Activated CD4-positive, alpha-beta T cell treated with anti-CD3 and anti-CD28 coated beads for 48 hours (primary cell): ENCODE measurements at regions not wholly inside any gene's neighbourhood (a gene's known extent, or its start where the extent isn't known, plus 50 kb on each side); places are given as distances from the start of the nearest gene placed in this dataset.

Experiments used
- DNase-seq: peaks from one replicate; pipeline ENCODE4 v3.0.0-alpha.2; 2020

- no peak for DNase-seq
These were observed 313.7 kb upstream of the SMIM31 start for GRCh38 chr4:164440199-164440598.

DNA sequence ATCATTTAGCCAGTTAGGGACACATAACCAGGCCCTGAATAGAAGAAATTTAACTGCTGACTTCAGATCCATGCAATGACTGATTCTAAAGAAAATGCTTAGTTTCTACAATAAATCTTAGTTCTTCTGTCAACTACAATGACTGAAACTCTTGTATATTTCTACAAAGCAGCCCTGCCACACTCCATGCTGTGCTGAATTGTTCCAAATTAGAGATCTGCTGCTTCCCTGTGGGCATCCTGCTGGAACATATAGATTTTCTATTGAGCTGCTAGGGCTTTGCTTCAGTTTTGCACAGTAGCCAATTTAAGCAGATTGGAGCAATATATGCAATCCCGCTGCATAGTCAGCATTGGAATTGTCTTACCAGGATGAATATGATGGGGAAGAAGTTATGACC, 312.8 kb upstream of the SMIM31 start:
- DNase-seq: no peak

DNA sequence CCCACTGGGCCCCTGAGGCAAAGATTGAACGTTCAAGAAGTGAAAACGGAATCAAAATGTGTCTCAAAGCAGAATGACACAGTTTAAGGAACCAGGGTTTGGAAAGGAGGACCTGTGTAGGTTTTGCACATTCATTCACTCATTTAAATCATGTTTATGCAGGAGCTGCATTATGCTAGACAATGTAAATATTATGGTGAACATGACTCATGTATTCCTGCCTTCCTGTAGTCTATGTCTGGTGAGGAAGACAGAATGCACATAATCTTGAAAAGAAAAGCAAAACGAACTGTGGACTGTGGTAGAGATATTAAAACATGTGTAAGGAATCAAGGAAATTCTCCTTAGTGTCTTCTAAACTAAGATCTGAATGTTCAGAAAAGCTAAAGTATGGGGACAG, 311.8 kb upstream of the SMIM31 start:
- no peak for DNase-seq

GRCh38 chr4:164446516-164446915, 307.4 kb upstream of the SMIM31 start:
- DNase-seq: no peak

DNA sequence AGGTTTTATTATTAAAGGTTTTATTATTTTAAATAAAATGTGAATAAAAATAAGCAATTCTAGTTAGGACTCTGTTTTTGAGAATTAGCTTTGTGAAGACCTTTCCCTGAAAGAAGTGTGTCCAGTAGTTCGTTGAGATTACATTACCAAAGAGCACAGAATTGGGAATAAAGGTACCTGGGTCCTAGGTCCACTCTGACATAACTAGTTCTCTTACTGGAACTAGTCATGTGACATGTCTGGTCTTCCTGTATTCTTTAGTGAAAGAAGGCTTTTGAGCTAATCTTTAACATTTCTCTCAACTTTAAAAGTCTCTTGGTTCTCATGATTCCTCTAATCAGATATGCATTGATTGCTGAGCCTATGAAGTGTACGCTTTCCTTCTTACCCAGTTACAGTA, 292.0 kb upstream of the SMIM31 start:
- DNase-seq: no peak

DNA sequence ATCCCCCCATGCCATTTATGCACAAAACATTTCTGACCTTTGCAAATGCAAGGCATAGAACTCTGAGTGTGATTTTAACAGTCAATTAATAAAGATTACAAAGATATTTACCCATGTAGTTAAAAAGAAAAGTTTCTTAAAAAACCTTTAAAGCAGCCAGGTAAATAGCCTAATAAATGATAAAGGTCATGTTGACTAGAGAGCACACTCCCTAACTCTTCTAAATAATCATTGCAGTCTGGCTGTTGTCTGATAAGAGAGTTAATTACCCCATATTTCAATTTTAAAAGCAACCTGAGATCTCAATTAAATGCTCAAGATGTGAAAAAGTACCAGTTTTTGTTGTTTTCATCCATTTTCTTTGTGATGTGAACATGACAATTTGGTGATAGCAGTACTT, 291.5 kb upstream of the SMIM31 start:
- no peak for DNase-seq

GRCh38 chr4:164464313-164464712, 289.6 kb upstream of the SMIM31 start:
- DNase-seq: no peak

GRCh38 chr4:164467493-164467892, 286.4 kb upstream of the SMIM31 start:
- DNase-seq: no peak

DNA sequence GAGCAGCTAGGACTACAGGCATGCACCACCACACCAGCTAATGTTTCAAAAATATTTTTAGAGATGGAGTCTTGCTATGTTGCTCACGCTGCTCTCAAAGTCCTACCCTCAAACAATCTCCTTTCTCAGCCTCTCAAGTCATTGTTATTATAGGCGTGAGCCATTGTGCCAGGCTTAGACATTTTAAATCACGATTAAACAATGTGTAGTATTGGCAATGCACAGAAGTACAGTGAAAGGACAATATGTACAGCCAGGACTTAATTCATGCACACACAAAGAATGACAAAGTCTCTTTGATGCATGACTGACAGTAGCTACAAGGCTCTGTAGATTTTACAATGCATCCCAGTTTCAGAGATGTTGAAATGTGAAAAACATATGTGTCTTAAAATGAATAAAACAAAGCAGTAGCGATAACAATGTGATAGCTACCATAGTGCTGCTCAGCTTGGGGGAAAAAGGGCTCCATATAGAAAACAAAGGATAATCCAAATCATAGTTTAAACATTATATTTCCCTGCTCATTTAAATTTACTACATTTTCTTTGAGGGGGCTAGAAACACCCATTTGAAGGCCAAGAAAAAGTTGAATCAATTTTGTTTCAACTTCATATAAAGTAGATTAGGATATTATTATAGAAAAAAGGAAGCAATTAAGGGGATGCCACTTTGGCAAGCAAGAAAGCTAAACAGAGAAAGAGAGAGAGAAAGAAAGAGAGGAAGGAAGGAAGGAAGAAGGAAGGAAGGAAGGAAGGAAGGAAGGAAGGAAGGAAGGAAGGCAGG, 272.4 kb upstream of the SMIM31 start:
- DNase-seq: no peak

GRCh38 chr4:164482092-164482404, 271.9 kb upstream of the SMIM31 start:
- DNase-seq: no peak

GRCh38 chr4:164482758-164483157, 271.2 kb upstream of the SMIM31 start:
- no peak for DNase-seq

GRCh38 chr4:164483711-164484110, 270.2 kb upstream of the SMIM31 start:
- DNase-seq: no peak

DNA sequence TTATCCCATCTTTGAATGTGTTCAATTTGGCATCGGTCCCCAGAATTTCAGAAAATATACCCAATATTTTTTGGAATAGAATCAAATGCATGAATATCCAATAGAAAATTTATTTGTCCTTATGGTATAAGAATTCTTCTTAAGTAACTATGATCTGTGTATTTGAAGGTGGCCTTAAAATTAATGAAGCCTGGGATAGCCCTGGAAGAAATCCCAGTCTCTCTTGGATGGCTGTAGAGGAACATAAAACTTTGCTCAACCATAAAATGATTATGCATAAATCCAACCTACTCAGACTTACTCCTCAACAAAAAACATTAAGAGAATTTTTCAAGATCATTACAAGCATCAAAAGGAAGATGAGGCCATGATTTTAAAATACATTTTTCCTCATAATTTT, 269.4 kb upstream of the SMIM31 start:
- no peak for DNase-seq

- no peak for DNase-seq
These were observed 268.8 kb upstream of the SMIM31 start for GRCh38 chr4:164485136-164485535.

DNA sequence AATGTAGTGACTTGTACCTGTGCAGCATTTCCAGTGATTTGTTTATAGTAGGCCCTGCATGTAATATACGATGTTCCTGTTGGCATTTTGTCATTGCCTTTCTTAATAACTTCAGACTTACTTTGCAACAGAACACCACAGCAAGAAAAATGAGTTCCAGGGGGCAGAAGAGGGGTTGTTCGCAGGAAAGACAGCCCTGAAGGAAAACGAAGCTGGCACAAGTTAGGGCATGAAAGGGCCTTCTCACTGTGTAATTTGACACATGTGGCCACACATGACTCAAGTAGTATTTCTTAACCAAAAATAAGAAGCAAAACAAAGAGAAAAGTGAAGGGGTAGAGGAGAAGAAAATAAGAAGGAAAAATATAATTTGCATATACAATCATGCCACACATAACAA, 265.8 kb upstream of the SMIM31 start:
- DNase-seq: no peak

GRCh38 chr4:164501074-164501473, 252.9 kb upstream of the SMIM31 start:
- DNase-seq: no peak

- DNase-seq: no peak
These were observed 250.1 kb upstream of the SMIM31 start for GRCh38 chr4:164503874-164504273.

- no peak for DNase-seq
These were observed 245.8 kb upstream of the SMIM31 start for GRCh38 chr4:164508097-164508496.

DNA sequence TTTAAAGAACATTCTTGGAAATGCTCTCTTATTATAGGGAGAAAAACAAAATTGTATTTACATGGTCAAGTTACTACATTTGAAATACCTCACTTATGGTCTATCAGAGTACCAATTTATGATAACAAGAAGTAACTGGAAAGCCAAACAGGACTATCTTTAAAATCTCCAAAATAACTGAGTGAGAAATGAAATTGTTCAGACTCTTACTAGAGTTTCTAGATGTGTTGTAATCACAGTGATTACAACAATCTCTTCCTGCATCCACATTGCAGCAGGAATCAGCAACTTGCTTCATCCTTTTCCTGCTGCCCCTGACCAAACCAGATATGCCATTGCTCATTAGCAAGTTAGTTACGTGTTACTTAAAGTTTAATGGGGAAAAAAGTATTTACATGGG, 245.2 kb upstream of the SMIM31 start:
- DNase-seq: no peak

GRCh38 chr4:164509951-164510350, 244.0 kb upstream of the SMIM31 start:
- DNase-seq: no peak

- DNase-seq: no peak
These were observed 241.8 kb upstream of the SMIM31 start for GRCh38 chr4:164512124-164512523.

DNA sequence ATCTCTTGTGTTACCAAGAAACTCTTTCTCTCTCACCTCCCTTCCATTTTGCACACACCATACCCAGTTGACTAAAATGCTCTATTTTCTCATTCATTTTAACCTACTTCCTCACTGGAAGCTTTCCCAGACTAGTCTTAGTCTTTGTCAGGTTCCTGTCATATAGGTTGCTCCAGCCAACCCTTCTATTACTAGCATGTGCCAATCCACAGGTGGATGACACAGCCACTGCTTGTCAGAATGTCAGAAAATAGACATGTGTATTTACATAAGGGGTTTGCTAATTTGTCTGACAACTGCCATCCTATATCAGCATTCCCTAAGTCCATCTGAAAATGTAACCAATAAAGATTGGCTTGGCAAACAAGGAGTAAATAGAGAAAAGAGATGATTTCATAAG, 239.2 kb upstream of the SMIM31 start:
- no peak for DNase-seq

DNA sequence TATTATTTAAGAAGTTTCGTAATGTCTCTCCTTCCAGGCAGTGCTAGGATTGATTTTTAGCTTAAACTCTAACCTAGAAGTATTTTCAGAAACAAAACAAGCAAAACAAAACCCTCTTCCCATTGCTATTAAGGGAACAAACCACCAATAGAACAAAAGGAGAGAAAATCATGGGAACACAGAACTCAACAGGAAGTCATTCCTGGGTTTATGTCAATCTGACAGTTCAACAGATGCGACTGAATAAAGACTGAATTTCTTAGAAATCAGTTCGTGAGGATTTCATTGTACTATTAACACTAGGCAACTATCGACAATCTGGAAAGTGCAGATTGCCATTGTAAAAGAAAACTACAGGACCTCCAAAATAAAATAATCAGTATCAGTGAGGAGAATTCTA, 229.1 kb upstream of the SMIM31 start:
- DNase-seq: no peak

GRCh38 chr4:164526933-164527583, 226.9 kb upstream of the SMIM31 start:
- DNase-seq: no peak

DNA sequence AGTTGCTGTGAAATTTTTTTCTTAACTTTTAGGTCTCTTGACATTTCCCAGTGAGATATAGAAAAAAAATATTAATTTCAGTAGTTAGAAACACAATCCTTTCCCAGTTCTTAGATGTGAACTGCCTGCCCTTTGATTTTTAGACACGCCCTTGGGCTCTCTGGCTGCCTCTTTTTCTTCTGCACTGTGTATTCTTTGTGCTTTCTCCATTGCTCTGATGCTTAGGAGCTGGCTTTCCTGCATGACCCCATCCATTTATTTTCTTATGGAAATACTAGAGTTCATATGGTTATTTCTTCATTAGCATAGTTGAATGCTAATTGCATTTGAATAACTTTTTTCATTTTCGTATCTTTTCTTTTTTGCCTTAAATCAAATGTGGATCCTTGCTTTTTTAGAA, 224.9 kb upstream of the SMIM31 start:
- DNase-seq: no peak
